Suprapubic skin (tissue), 4 donors: ENCODE measurements at regions not wholly inside any gene's neighbourhood (a gene's known extent, or its start where the extent isn't known, plus 50 kb on each side); places are given as distances from the start of the nearest gene placed in this dataset.

ENCODE experiments used
- EP300 ChIP-seq: sonication (generic); formaldehyde crosslinking; IDR thresholded peaks from one replicate; pipeline ENCODE4 v1.6.1; 2017; ENCODE audit warnings: antibody characterized with exemption
- POLR2A ChIP-seq, 2 donors: fragments of 450-650 bp; IDR thresholded peaks; one replicate each; pipeline ENCODE4 v1.6.1; 2017; ENCODE audit warnings: antibody characterized with exemption in 2 of 2, mild to moderate bottlenecking in 2 of 2, moderate library complexity in 2 of 2
- POLR2AphosphoS5 ChIP-seq, 3 donors: sonication (generic); formaldehyde crosslinking; IDR thresholded peaks; one replicate each; pipeline ENCODE4 v1.6.1; 2017; ENCODE audit warnings: antibody characterized with exemption in 3 of 3
- TF ChIP-seq, protein P1 (sequence below), 2 donors: fragments of 200-600 bp in 1 of 2; fragments of 450-650 bp in 1 of 2; sonication (generic) in 1 of 2; IDR thresholded peaks; one replicate each; pipeline ENCODE4 v1.5.1; 2016 to 2019; ENCODE audit warnings: antibody characterized with exemption in 2 of 2, mild to moderate bottlenecking in 1 of 2, moderate library complexity in 1 of 2

DNA sequence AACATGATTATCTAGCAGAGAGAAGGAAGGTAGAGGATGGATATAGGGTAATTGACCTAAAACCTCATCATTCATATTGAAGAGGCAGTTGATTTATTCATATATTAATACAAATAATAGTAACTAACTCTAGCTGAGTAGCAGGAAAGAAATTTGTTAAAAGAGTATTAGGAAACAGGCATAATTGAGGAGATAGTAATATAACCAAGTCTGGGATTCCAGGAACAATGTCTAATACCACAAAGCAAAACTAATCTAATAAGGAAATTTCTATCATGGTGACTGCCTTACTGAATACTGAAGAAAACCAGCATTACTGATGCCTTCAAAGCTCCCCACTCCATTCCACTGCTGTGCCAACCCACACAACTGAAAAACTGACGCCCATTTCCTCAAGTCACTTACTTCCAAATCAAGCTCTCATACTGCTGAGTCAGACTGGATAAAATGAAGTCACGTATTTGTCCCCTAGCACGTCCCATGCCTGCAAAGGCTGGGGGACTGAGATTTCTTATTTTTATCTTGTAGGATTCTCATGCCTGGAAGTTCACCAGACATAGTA lies 153.9 kb downstream of the SMC2 start:
- TF ChIP-seq POLR2A (IDR thresholded peaks at IDR 0.05) (no peak), EP300 (no peak), POLR2AphosphoS5 (IDR thresholded peaks at IDR 0.05) (no peak)
- TF ChIP-seq, protein P1, sequence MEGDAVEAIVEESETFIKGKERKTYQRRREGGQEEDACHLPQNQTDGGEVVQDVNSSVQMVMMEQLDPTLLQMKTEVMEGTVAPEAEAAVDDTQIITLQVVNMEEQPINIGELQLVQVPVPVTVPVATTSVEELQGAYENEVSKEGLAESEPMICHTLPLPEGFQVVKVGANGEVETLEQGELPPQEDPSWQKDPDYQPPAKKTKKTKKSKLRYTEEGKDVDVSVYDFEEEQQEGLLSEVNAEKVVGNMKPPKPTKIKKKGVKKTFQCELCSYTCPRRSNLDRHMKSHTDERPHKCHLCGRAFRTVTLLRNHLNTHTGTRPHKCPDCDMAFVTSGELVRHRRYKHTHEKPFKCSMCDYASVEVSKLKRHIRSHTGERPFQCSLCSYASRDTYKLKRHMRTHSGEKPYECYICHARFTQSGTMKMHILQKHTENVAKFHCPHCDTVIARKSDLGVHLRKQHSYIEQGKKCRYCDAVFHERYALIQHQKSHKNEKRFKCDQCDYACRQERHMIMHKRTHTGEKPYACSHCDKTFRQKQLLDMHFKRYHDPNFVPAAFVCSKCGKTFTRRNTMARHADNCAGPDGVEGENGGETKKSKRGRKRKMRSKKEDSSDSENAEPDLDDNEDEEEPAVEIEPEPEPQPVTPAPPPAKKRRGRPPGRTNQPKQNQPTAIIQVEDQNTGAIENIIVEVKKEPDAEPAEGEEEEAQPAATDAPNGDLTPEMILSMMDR (IDR thresholded peaks at IDR 0.05): no peak
